ENCODE measurements at regions not wholly inside any gene's neighbourhood (a gene's known extent, or its start where the extent isn't known, plus 50 kb on each side); places are given as distances from the start of the nearest gene placed in this dataset.
"Not testable (repeated sequence)": the region's sequence is repeated elsewhere in the genome, so short reads cannot be mapped to it uniquely, and the experiment has no call there.

DNA sequence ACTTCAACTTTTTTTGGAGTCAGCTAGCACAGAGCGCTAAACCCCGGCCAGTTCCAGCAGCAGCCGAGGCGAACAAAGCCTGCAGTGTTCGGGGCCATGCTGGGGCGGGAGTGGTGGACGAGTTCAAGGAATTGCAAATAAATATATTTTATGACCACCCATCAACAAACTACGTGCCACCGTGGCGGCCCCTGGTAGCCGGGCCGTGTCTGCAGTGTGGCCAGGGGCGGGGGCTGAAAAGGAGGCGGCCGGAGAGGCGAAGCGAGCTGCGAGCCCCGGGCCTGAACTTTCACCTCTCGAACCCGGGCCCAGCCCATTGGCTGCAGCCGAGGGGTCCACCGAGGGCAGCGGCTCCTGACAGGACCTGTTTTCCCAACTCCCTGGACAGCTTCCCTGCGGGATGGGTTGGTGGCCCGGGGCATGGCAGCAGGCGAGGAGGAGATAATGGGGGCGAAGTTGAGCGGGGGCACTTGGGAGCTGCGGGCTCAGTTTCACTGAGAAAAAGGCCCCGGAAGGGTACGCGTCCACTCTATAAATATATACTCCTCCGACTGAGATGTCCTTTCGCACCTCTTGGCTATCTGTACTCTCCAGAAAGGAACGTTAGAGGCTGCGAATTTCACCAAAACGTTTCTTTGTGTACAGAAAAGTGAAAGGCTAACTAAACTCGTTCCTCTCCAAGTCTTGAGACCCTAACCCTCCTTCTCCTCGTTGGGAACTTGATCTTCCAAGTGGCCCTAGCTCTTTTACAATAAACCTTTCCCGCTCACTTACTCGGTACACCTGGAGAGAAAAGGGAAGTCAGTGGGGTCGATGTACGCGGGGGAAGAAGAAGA, 164.6 kb upstream of the PPP1R3A start:
- DNase-seq (ENCODE audit: low read depth in 2 of 2), result no peak

DNA sequence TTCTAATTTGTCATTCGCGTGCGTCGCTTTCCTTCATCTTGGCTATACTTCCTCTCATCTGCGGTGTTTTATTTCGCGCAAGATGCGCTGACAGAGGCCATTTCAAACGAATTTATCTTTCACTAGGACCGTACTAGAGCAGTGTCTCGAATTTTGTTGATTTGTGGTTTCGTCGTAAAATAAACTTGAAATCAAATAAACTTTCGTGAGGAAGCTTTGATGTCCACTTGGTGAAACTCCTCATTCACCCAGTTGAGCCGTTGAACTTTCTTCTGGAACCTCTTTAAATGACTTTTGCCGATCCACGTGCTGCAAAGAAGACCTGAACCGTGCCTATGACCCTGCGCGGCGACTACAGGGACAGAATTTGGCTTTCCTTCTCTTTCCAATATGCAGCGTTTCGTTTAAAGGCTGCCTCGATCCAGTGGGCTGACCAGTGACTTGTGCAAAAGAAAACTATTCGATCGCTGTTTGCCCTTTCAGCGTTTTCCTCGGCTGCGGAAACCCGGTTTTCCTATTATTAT, 163.9 kb upstream of the PPP1R3A start:
- DNase-seq (ENCODE audit: low read depth in 2 of 2), result peak in 1 of 2 donors; percentile 24

DNA sequence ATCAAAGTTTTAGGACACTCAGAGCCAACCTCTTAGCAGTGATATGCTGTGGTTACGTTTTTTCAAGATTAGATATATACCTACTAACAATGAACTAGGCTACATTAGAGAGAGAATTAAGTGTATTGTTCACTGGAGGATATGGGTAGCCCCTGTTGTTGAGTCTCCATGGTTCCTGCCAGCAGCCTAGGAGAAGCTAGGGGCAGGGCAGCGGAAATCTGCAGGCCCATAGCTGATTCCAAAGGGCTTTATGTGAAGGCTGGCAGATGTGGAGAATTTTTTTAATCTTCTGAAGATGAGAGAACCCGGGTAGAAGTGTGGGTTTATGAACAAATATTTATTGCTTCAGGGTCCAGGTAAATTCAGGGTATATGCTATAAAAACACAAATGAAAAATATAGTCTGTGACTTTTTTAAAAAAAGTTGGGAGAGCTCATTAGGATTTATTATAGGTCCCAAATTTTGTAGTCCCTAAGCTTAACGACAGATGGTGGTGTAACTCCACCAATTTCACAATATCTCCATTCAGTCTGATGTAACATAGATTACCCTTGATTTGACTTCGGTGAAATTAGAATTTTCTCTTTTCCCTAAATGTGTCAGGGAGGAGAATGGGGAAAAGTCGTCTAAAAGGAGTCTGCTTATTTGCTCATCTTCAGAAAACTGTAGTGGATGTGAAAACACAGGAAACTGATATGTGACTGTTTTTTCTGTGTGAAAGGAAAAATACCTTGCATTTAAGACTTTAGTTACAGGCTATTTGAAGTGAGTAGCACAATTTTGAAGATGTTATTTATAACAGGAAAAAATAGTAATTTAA, 163.0 kb upstream of the PPP1R3A start:
- DNase-seq (ENCODE audit: low read depth in 2 of 2), result peak; percentile 75 to 78

DNA sequence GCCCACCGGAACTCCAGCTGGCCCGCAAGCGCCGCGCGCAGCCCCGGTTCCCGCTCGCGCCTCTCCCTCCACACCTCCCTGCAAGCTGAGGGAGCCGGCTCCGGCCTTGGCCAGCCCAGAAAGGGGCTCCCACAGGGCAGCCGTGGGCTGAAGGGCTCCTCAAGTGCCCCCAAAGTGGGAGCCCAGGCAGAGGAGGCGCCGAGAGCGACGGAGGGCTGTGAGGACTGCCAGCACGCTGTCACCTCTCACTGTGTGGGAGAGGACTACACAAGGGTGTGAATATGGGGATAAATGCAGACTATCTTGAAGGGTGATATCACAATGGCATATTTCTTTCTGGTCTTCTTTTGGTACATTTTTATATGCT, 158.3 kb upstream of the PPP1R3A start:
- DNase-seq (ENCODE audit: low read depth in 2 of 2), result not testable (repeated sequence)

DNA sequence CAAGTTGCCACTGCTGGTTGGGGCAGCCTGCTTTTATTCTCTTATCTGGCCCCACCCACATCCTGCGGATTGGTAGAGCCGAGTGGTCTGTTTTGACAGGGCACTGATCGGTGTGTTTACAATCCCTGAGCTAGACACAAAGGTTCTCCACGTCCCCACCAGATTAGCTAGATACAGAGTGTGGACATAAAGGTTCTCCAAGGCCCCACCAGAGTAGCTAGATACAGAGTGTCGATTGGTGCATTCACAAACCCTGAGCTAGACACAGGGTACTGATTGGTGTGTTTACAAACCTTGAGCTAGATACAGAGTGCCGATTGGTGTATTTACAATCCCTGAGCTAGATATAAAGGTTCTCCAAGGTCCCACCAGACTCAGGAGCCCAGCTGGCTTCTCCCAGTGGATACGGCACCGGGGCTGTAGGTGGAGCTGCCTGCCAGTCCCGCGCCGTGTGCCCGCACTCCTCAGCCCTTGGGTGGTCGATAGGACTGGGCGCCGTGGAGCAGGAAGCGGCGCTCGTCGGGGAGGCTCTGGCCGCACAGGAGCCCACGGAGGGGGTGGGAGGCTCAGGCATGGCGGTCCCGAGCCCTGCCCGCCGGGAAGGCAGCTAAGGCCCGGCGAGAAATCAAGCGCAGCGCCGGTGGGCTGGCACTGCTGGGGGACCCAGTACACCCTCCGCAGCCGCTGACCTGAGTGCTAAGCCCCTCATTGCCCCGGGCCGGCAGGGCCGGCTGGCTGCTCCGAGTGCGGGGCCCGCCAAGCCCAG, 157.8 kb upstream of the PPP1R3A start:
- DNase-seq (ENCODE audit: low read depth in 2 of 2), result not testable (repeated sequence)

DNA sequence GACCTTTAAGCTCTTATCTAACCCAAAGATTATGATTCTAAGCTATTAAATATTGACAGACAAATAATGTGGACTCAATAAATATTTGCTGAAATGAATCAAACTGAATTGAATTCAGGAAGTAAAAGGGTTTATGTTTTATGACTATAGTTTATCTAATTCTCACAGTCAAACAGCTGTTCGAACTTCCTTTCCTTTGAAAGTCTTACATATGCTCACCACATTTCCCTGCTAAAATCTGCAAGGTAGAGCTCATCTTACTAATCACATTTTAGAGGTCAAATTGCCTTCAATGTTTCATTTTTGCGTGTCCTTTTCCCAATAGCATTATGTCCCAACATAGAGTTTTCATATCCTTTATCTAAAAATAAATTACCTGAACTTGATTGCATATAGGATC, 154.9 kb upstream of the PPP1R3A start:
- no peak for DNase-seq (ENCODE audit: low read depth in 2 of 2)

DNA sequence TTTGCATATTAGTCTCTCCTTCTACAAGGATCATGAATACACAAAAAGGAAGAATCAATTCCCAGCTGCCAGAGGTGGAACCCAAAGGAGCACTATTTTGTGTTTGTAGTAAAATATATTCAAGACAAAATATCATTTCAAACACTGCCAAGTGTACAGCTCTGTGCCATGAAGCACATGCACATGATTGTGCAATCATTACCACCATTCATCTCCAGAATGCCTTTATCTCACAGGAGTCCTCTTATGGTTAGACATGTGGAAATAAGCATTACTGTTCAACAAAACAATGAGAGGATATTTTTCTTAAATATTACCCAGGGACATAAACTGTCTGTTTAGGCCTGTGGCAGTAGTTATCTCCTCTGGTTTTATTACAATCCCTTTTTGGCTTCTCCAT, 151.4 kb upstream of the PPP1R3A start:
- no peak for DNase-seq (ENCODE audit: low read depth in 2 of 2)

DNA sequence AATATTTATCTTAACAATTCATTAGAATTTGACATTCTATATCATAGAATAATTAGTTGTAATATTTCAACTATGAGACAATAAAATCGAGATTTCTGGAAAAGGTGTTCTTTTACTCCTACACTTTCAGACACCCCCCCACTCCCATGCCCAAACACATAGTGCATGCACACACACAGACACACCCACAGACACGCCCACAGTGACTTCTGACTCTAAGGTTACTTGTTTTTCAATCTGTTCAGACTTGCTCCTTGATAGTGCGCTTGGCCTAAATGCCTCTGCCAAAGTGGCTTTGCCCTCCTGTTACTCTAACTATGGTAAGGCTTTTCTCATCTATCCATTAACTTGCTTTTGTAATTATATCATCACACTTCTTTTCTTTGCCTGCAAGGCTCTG, 144.0 kb upstream of the PPP1R3A start:
- DNase-seq (ENCODE audit: low read depth in 2 of 2), result no peak

DNA sequence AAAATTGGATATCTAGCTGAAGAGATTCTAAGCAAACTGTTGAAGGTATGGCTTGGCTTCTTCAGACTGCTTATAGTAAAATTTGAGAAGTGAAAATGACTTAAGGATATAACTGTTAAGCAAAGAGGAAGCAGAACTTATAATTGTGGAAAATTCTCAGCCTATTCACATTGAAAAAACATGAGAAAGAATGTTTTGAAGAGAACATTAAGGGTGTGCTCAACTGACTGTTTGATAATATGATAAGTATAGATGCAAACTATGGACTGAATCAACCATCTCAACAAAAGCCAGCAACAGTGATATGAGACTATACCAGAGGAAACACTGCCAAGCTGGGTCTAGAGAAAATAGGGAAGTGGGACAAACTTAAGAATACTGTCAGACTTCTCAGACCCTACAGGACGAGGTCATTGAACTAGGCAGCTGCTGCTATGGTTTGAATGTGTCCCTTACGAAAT, 133.1 kb upstream of the PPP1R3A start:
- no peak for DNase-seq (ENCODE audit: low read depth in 2 of 2)

DNA sequence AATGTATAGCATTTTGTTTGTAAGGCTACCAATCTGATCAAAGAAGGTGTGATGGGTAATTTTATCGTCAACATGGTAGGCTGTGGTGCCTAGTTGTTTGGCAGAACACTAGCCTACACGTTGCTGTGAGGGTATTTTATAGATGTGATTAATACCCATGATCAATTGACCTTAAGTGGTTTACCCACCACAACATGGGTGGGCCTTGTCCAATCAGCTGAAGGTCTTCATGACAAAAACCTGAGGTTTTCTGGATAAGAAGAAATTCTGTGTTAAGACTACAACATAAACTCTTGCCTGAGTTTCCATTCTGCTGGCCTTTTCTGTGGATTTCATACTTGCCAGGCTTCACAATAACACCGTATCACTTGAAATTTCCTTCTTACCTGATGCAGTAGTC, 131.8 kb upstream of the PPP1R3A start:
- DNase-seq (ENCODE audit: low read depth in 2 of 2), result no peak

DNA sequence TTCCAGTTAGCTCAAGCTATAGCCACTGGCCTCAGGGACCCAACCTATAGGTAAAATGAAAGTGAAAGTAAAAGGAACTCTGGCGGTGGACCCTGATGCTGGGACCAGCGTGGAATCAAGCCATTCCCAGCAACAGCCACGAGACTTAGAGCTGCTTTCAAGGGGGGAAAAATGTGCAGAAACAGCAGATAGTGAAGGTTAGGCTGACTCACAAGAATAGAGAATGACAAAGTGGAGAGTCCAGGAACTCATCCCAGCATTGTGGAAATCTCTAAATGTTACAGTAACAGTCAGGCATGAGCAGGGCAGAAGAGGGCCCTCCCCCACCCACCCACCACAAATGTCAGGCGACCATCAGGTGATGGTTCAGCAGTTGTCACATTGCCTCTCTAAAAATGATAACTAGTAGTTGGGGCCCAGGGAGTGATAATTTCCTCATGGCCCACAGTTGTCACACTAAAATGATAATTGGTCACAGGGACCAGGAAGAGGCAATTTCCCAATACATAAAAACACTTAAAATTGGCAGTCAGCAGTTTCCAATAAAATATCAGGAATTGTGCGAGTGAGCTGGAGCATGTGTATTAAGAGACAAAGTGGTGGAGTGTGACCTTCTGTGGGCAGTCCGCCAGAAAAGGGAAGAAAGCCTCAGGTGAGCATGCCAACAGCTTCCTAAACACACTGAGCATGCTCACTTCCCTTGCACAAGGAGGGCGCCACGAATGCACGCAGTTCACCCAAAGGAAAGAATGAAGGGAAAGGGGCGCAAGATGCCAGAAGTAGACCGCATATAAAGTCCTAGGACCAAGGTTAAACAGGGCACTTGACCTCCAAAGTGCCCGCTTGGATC, 129.8 kb upstream of the PPP1R3A start:
- DNase-seq (ENCODE audit: low read depth in 2 of 2), result peak in 1 of 2 donors; percentile 7

DNA sequence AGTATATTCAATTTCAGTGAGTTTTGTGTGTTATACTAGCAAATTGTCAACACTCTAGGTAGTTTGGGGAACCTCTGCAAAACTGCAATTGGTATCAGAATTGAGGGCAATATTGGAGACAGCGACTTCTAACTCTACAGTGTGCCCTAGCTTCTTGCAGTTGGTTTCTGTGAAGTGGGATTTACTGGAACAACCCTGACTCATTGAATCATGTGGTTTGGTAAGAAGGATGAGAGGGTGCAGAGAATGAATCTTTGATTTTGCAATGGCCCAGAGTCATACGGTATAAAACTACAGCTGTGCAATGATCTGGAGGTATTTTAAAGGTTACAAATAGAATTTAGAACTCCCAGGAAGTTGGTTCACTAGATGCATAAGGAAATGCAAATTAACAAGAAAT, 129.1 kb upstream of the PPP1R3A start:
- no peak for DNase-seq (ENCODE audit: low read depth in 2 of 2)

DNA sequence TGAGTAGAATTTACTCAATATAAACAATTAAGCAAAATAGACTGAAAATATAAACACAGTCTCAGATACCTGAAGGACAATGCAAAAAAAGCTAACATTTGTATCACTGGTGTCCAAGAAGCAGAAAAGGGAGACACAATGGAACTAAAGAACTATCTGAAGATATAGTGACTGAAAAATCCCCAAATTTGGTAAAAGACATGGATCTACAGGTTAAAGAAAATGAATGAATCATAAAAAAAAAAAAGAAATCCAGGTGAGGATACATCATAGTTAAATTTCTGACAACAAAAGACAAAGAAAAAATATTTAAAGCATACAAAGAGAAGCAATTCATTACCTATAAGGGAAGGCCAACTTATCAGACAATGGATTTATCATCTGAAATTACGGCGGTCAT, 114.7 kb upstream of the PPP1R3A start:
- DNase-seq (ENCODE audit: low read depth in 2 of 2), result no peak

DNA sequence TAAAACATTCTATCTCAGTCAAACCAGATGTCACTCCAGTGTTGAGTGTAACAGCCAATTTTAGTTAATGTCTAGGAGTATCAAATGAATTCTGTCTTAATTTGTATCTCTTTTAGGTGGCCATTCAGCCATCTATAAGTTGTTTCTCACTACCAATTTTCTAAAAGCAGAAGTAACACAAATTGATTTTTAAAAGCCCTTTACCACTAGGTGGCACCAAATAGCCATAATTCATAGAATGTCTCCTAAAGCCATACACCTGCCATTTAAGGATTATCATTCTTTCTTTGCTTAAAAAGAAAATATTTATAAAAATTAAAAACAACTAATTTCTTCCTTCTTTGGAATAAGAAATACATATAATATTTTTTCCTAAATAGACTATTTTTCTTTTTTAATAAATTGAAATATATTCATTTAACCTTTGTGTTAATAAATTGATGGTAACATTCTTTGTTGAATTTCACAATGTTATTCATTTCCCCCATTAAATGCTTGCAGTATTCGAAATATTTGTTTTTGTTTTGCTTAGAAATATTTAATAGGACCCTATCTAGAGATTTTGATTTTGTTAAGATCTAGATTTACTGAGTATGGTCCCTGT, 107.8 kb upstream of the PPP1R3A start:
- peak; percentile 57 to 67 for DNase-seq (ENCODE audit: low read depth in 2 of 2)

DNA sequence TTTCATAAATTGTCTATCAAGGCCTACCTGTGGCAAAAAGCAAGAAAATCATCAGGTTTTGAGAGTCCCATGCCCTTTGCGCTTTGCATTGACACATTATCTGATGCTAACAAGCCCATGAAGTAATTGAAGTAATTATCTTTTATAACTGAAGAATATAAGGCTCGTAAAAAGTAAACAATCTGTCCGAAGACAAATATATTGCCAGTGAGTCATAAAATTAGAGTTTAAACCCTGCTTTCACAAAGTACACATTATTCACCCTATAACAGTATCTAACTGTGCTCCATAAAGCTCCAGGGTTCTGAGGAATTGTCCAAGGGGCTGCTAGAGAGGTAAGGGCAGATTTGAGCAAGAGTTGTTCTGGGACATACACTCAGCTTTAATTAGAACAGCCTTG, 102.3 kb upstream of the PPP1R3A start:
- DNase-seq (ENCODE audit: low read depth in 2 of 2), result no peak

DNA sequence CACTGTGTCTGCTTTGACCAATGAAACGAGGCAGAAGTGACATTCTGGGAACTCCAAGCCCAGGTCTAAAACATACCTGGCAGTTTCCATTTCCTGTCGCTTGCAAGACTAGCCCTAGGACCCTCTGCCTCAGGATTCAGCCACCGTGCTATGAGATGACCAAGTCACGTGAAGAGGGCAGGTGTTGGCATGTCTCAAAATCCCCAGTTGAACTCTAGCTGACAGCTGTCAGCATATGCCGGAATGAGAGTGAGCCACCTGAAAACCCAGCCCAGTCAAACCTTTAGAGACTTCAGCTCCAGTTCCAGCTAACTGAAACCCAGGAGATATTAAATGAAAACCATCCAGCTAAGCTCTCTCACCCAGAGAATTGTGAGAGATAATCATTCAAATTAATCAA, 89.9 kb upstream of the PPP1R3A start:
- no peak for DNase-seq (ENCODE audit: low read depth in 2 of 2)

DNA sequence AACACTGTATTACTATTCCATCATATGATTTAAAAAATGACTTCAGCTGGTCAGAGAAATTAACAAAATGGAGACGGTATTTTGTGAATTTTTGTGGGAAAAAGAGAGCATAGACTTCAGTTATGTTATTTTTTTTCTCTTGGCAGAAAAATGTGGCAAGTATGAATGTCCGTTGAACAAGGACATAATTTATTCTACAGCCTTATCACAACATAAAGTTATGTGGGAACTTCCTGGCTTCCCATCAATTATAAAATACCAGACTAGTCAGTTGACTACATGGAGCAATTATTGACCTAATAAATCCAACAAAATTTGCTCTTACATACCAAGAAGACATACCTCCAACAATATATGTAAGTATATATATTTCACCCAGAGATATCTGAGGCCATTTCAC, 88.6 kb upstream of the PPP1R3A start:
- peak; percentile 14 to 28 for DNase-seq (ENCODE audit: low read depth in 2 of 2)

DNA sequence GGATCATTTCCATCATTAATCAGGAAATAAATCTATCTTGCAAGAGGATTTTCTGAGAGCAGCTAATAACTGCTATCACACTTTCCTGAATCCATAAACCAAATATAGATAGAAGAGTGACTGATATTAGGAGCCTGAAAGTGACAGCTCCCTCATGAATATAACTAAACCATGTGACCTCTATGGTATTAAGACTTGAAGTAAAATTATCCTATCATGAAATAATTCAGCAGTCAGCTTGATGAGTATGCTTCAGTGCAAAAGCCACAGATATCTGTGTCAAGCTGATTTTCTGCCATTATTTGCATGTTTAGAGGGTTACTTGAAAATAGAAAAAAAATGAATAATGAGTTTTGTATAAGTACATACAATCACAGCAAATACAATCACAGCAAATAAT, 80.1 kb upstream of the PPP1R3A start:
- DNase-seq (ENCODE audit: low read depth in 2 of 2), result no peak

DNA sequence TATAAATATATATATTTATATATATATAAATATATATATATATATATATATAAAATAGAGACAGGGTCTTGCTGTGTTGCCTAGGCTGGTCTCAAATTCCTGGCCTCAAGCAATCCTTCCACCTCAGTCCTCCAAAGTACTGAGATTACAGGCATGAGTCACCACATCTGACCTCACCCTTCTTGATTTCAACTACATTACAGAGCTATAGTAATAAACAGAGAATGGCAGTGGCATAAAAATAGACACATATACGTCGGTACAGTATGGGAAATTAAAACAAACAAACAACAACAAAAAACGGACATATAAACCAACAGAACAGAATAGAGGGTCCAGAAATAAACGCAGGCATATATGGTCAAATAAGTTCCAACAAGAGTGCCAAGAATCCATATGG, 77.6 kb upstream of the PPP1R3A start:
- no peak for DNase-seq (ENCODE audit: low read depth in 2 of 2)

DNA sequence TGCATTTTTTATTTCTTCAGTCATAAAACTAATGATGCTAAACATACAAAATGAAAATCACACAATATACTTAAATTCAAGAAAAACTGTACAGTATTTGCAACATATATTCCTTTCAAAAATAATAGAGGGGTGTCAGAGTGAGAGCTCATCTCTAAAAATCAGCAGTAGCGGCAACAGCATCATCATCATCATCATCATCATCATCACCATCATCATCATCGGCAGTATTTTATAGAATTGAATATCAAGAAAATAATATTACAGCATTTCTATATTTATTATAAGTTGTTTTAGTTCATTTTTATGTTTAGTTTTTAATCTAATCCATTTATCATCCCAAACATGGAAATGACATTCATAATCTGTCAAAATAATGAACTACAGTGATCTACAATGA, 67.4 kb upstream of the PPP1R3A start:
- DNase-seq (ENCODE audit: low read depth in 2 of 2), result no peak
